GM13976 (cell line): ENCODE measurements at regions not wholly inside any gene's neighbourhood (a gene's known extent, or its start where the extent isn't known, plus 50 kb on each side); places are given as distances from the start of the nearest gene placed in this dataset.

Experiments used
- DNase-seq: peaks from one replicate; pipeline ENCODE4 v3.0.0; 2012; ENCODE audit warnings: low spot score
- CTCF ChIP-seq: IDR thresholded peaks from 2 replicates; pipeline ENCODE4 v1.5.1; 2012; ENCODE audit warnings: borderline replicate concordance, mild to moderate bottlenecking; ENCODE audit not compliant: insufficient read depth; ENCODE audit errors: extremely low read depth, missing control alignments, control extremely low read depth
- in situ Hi-C: fragments of 300-500 bp; cut with MboI; formaldehyde crosslinking; loops from one replicate; pipeline ENCODE4 v1.12.0; 2022; ENCODE audit warnings: low sequenced_read_pairs, mixed read lengths, inconsistent platforms; ENCODE audit not compliant: unreplicated experiment

DNA sequence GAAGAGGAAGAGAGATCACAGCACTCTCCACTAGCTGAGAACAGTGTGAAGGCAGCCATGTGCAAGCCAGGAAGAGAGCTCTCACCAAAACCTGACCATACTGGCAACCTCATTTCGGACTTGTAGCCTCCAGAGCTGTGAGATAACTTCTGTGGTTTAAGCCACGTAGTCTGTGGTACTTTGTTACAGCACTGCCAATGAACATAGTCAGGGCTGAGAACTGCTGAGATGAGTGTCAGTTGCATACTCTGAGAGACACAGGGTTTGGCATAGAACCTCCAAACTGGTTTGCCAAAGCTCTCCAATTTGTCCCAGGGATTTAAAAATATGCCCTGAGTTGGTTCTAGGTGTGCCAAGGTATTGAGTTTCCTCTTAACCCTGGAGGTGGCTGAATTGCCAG, 218.6 kb downstream of the ATP23 start:
- in situ Hi-C loops, result no loop called here
- no peak for TF ChIP-seq CTCF
- no peak for DNase-seq

DNA sequence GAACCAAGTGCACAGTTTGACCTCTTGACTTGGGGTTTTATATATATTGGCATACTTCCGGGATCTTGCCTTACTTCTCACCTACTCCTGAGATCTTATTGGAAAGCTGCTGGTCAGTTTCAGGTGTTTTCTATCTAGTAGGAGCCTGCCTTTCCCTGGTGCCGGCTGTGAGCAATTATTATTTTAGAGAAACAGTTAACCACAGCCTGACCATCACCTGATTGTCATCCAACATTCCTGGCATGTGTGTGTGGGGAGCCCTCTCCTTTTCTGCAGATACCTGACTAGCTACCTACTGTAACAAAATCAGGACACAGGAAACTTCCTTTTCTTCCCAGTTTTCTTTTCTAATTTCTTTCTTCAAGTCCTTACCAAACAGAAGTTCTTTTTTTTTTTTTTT, 220.4 kb downstream of the ATP23 start:
- no peak for DNase-seq
- in situ Hi-C loops, result no loop called here
- no peak for TF ChIP-seq CTCF

GRCh38 chr12:58163021-58163420, 221.7 kb downstream of the ATP23 start:
- TF ChIP-seq CTCF, result no peak
- in situ Hi-C loops, result no loop called here

DNA sequence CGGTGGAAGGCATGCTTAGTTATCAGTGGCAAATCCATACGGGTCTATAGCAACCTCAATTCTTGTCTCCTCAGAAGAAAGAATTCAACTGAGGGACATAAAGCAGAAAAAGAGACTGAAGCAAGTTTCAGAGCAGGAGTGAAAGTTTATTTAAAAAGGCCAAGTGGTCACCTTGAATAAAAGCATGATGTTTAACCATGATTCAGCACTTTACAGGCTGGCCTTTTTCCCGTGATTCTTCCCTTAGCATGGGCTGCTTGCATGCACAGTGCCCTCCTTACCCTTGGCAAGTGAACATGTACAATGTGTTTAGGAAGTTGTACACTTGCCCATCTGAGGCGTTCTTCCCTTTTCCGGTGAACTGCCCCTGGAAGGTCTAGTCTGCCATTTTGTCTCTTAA, 225.3 kb downstream of the ATP23 start:
- no peak for TF ChIP-seq CTCF
- in situ Hi-C loops, result no loop called here
- DNase-seq, result no peak

More at GRCh38 chr12:58163021-58163420, 221.7 kb downstream of the ATP23 start:
- no peak for DNase-seq

DNA sequence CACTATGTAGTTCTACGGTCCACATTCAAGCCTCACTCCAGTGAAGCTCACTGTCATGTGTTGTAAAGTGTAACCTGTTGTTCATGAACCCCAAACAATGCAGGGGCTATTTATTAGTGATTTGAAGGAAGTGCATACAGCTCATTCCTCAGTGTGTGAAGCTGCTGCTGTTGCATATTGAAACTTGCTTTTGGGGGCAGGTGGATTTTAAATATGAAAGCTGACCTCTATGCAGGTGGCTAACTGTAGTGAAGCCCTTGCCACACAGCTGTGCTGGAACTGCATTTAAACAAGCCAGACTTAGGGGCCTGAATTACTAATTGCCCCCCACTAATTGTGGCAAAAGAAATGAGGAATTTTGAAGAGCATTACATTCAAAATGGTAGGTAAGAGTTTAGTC, 226.3 kb downstream of the ATP23 start:
- no peak for TF ChIP-seq CTCF
- in situ Hi-C loops, result no loop called here
- DNase-seq, result no peak

- DNase-seq, result no peak
- in situ Hi-C loops, result no loop called here
- TF ChIP-seq CTCF, result no peak
Observed at GRCh38 chr12:58169826-58170225, 228.5 kb downstream of the ATP23 start.

- no peak for DNase-seq
- in situ Hi-C loops, result no loop called here
Observed at GRCh38 chr12:58171914-58172313, 230.5 kb downstream of the ATP23 start.

More at GRCh38 chr12:58171914-58172313, 230.5 kb downstream of the ATP23 start:
- no peak for TF ChIP-seq CTCF
